Esophagus (tissue), 2 donors: ENCODE measurements at regions not wholly inside any gene's neighbourhood (a gene's known extent, or its start where the extent isn't known, plus 50 kb on each side); places are given as distances from the start of the nearest gene placed in this dataset.

Experiments used
- H3K27ac ChIP-seq, 2 donors: one replicate each; pipeline ENCODE4 v1.5.1; 2013; ENCODE audit warnings: low read depth in 2 of 2, mild to moderate bottlenecking in 2 of 2, inconsistent platforms in 1 of 2, low read length in 1 of 2, moderate library complexity in 1 of 2
- H3K27me3 ChIP-seq, 2 donors: one replicate each; pipeline ENCODE4 v1.6.1; 2013; ENCODE audit warnings: low read length in 2 of 2, control low read depth in 1 of 2, mild to moderate bottlenecking in 1 of 2; ENCODE audit not compliant: insufficient read depth in 2 of 2, control insufficient read depth in 1 of 2
- H3K36me3 ChIP-seq, 2 donors: one replicate each; pipeline ENCODE4 v1.6.1; 2013; ENCODE audit warnings: low read length in 1 of 2; ENCODE audit not compliant: control insufficient read depth in 2 of 2, insufficient read depth in 2 of 2
- H3K4me1 ChIP-seq, 2 donors: one replicate each; pipeline ENCODE4 v1.6.1; 2013; ENCODE audit warnings: low read length in 1 of 2; ENCODE audit not compliant: control insufficient read depth in 2 of 2, insufficient read depth in 2 of 2
- H3K4me3 ChIP-seq, 2 donors: one replicate each; pipeline ENCODE4 v1.5.1; 2013; ENCODE audit warnings: low read length in 2 of 2, mild to moderate bottlenecking in 2 of 2, low read depth in 1 of 2, moderate library complexity in 1 of 2
- H3K9me3 ChIP-seq, 2 donors: one replicate each; pipeline ENCODE4 v1.6.1; 2013; ENCODE audit warnings: mild to moderate bottlenecking in 2 of 2, low read depth in 1 of 2, low read length in 1 of 2, moderate library complexity in 1 of 2; ENCODE audit not compliant: control insufficient read depth in 2 of 2, insufficient read depth in 1 of 2
- WGBS, 2 donors: extraction: QIAGEN DNeasy Blood & Tissue Kit; methylation state at CpG; one replicate each; pipeline ENCODE4 v1.1.7; 2013; 5-methylcytosine and 5-hydroxymethylcytosine counted together
- donor health status: healthy with polysubstance abuse.
- donor health status: Bipolar disorder and iron deficiency.

GRCh38 chr18:50457639-50458038 is 82.8 kb downstream of the SKA1 start:
- Histone ChIP-seq H3K9me3 (no peaks in the 10 kb centered on the region), H3K4me1 (no peaks in the 10 kb centered on the region), H3K27ac (no peak overlapping the region), H3K36me3 (no peaks in the 10 kb centered on the region), H3K4me3 (no peak overlapping the region), H3K27me3 (no peaks in the 10 kb centered on the region)
- 84 to 88% methylated on average over 2 of the region's 2 CpGs for WGBS, 2 donors

GRCh38 chr18:50458366-50458765 is 83.5 kb downstream of the SKA1 start:
- Histone ChIP-seq H3K9me3 (no peaks in the 10 kb centered on the region), H3K4me1 (no peaks in the 10 kb centered on the region), H3K36me3 (no peaks in the 10 kb centered on the region), H3K27ac (no peak overlapping the region), H3K4me3 (no peak overlapping the region), H3K27me3 (no peaks in the 10 kb centered on the region)
- WGBS, 2 donors, result 82% methylated on average over 3 of the region's 3 CpGs

- H3K27me3 ChIP-seq, result no peaks in the 10 kb centered on the region
- no peaks in the 10 kb centered on the region for H3K4me1 ChIP-seq
- H3K4me3 ChIP-seq, result no peak overlapping the region
- no peaks in the 10 kb centered on the region for H3K36me3 ChIP-seq
- no peaks in the 10 kb centered on the region for H3K9me3 ChIP-seq
- WGBS, 2 donors, result 61 to 78% methylated on average over 2 of the region's 2 CpGs
- no peak overlapping the region for H3K27ac ChIP-seq
Observed at GRCh38 chr18:50458796-50459195, 84.0 kb downstream of the SKA1 start.

- Histone ChIP-seq H3K27me3 (no peaks in the 10 kb centered on the region), H3K4me1 (no peaks in the 10 kb centered on the region), H3K36me3 (no peaks in the 10 kb centered on the region), H3K4me3 (no peak overlapping the region), H3K9me3 (no peaks in the 10 kb centered on the region), H3K27ac (no peak overlapping the region)
- WGBS, 2 donors, result 73 to 81% methylated on average over 3 of the region's 3 CpGs
Observed at GRCh38 chr18:50460062-50460461, 85.2 kb downstream of the SKA1 start.

GRCh38 chr18:50460716-50461115 is 85.9 kb downstream of the SKA1 start:
- Histone ChIP-seq H3K27me3 (no peaks in the 10 kb centered on the region), H3K4me1 (no peaks in the 10 kb centered on the region), H3K27ac (no peak overlapping the region), H3K9me3 (no peaks in the 10 kb centered on the region), H3K36me3 (no peaks in the 10 kb centered on the region), H3K4me3 (no peak overlapping the region)
- 90 to 91% methylated on average over 3 of the region's 3 CpGs for WGBS, 2 donors

- no peak overlapping the region for H3K27ac ChIP-seq
- no peak overlapping the region for H3K4me3 ChIP-seq
- H3K27me3 ChIP-seq, result no peaks in the 10 kb centered on the region
- H3K9me3 ChIP-seq, result no peaks in the 10 kb centered on the region
- no peaks in the 10 kb centered on the region for H3K4me1 ChIP-seq
- no peaks in the 10 kb centered on the region for H3K36me3 ChIP-seq
Observed at GRCh38 chr18:50461251-50461650, 86.4 kb downstream of the SKA1 start.

GRCh38 chr18:50465211-50466153 is 90.6 kb downstream of the SKA1 start:
- H3K4me3 ChIP-seq, result no peak overlapping the region
- H3K4me1 ChIP-seq, result no peaks in the 10 kb centered on the region
- no peaks in the 10 kb centered on the region for H3K9me3 ChIP-seq
- H3K27ac ChIP-seq, result no peak overlapping the region
- H3K27me3 ChIP-seq, result no peaks in the 10 kb centered on the region
- 86 to 89% methylated on average over 7 of the region's 7 CpGs for WGBS, 2 donors
- H3K36me3 ChIP-seq, result no peaks in the 10 kb centered on the region

GRCh38 chr18:50466634-50467033 is 91.8 kb downstream of the SKA1 start:
- H3K27me3 ChIP-seq, result no peaks in the 10 kb centered on the region
- no peaks in the 10 kb centered on the region for H3K4me1 ChIP-seq
- H3K36me3 ChIP-seq, result no peaks in the 10 kb centered on the region
- no peak overlapping the region for H3K27ac ChIP-seq
- H3K4me3 ChIP-seq, result no peak overlapping the region
- H3K9me3 ChIP-seq, result no peaks in the 10 kb centered on the region

GRCh38 chr18:50468807-50469206 is 91.1 kb upstream of the MAPK4 start:
- no peak overlapping the region for H3K27ac ChIP-seq
- no peaks in the 10 kb centered on the region for H3K4me1 ChIP-seq
- H3K36me3 ChIP-seq, result no peaks in the 10 kb centered on the region
- H3K9me3 ChIP-seq, result no peaks in the 10 kb centered on the region
- no peaks in the 10 kb centered on the region for H3K27me3 ChIP-seq
- WGBS, 2 donors, result 64 to 74% methylated on average over 2 of the region's 2 CpGs
- H3K4me3 ChIP-seq, result no peak overlapping the region

GRCh38 chr18:50469380-50469781 is 90.5 kb upstream of the MAPK4 start:
- Histone ChIP-seq H3K27me3 (no peaks in the 10 kb centered on the region), H3K27ac (no peak overlapping the region), H3K9me3 (no peaks in the 10 kb centered on the region), H3K4me3 (no peak overlapping the region), H3K4me1 (no peaks in the 10 kb centered on the region), H3K36me3 (no peaks in the 10 kb centered on the region)
- 69 to 79% methylated on average over 6 of the region's 6 CpGs for WGBS, 2 donors
